Astrocyte (in vitro differentiated cells and primary cell): ENCODE measurements at regions not wholly inside any gene's neighbourhood (a gene's known extent, or its start where the extent isn't known, plus 50 kb on each side); places are given as distances from the start of the nearest gene placed in this dataset.

Experiments
- EZH2 ChIP-seq: IDR thresholded peaks from 2 replicates; pipeline ENCODE4 v1.6.1; 2012; ENCODE audit warnings: mild to moderate bottlenecking, low read length, inconsistent platforms; ENCODE audit not compliant: insufficient read depth
- TF ChIP-seq, protein P1 (sequence below): IDR thresholded peaks from 2 replicates; pipeline ENCODE4 v1.5.1; 2011; ENCODE audit warnings: low read depth, mild to moderate bottlenecking, inconsistent platforms, low read length, moderate library complexity; ENCODE audit not compliant: insufficient read depth

DNA sequence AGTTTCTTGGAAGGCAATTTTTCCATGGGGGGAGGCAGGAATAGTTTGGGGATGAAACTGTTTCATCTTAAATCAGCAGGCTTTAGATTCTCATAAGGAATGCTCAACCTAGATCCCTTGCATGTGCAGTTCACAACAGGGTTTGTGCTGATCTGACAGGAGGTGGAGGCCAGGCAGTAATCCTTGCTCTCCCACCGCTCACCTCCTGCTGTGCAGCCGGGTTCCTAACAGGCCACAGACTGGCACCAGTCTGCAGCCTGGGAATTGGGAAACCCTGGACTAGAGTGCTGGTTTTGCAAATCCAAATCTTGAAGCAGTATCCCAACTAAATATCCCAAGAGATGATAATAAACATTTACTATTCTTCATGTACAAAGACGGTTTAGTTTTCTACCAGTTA, 256.3 kb upstream of the TMCO5A start:
- TF ChIP-seq, protein P1, sequence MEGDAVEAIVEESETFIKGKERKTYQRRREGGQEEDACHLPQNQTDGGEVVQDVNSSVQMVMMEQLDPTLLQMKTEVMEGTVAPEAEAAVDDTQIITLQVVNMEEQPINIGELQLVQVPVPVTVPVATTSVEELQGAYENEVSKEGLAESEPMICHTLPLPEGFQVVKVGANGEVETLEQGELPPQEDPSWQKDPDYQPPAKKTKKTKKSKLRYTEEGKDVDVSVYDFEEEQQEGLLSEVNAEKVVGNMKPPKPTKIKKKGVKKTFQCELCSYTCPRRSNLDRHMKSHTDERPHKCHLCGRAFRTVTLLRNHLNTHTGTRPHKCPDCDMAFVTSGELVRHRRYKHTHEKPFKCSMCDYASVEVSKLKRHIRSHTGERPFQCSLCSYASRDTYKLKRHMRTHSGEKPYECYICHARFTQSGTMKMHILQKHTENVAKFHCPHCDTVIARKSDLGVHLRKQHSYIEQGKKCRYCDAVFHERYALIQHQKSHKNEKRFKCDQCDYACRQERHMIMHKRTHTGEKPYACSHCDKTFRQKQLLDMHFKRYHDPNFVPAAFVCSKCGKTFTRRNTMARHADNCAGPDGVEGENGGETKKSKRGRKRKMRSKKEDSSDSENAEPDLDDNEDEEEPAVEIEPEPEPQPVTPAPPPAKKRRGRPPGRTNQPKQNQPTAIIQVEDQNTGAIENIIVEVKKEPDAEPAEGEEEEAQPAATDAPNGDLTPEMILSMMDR = no peak
- no peak for TF ChIP-seq EZH2
